GM19328 (cell line): ENCODE measurements at regions not wholly inside any gene's neighbourhood (a gene's known extent, or its start where the extent isn't known, plus 50 kb on each side); places are given as distances from the start of the nearest gene placed in this dataset.
"Not testable (repeated sequence)": the region's sequence is repeated elsewhere in the genome, so short reads cannot be mapped to it uniquely, and the experiment has no call there.

Source experiments
- ATAC-seq: cut with Tn5 transposase; IDR thresholded peaks from one replicate; pipeline ENCODE4 v1.9.1; 2021; ENCODE audit warnings: mild to moderate bottlenecking, moderate library complexity; ENCODE audit not compliant: unreplicated experiment

DNA sequence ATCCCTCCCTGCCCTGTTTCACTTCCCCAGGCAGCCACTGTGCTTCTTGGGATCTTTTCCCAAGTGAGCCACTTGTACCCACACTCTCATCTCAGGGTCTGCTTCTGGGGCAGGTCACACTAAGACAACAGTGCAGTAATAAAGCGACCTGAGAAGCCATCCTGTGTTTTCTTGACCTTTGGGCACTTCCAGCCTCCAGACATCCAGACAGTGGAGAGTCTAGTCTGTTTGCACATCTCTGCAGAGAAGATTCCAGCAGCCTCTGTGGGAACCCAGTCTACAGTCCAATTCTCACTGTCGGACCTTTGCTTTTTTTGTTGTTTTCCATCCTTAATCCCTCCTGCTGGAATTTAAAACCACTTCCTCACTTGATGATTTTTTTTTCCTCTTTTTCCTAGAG lies 50.3 kb upstream of the ATP6AP2 start:
- no peak for ATAC-seq

DNA sequence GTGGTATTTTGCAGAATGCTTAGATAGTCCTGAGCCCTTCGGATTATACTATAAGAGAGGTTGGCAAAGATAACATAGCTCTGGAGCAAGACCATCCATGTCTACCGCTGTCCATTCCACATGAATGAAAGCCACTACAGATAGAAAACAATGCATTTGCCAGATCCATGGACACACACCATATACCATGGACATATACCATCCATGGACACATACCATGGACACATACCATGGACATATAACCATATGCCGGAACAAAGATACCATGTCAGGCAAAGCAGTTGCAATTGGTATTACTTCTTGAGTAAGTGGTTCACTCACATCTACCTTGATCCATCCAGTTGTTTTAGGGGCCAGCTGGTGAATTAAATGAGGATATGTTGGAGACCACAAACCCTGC lies 53.2 kb upstream of the ATP6AP2 start:
- no peak for ATAC-seq

DNA sequence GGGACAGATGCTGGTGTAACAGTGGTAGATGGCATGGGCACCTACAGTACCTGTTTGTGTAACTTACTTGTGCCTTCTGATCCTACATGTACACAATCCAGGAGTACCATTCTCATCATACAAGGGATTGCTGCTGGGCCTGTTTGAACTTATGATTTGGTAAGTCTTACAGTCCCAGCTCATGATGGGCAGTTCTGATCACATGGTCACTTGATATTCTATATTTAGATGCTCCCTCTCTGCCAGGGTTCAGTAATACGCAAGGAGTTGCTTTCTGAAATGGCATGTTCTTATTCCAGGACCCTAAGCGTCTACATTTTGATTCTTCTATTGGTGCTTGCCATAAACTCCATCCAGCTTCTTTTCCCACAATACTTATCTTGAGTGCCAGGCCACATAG lies 54.4 kb upstream of the ATP6AP2 start:
- no peak for ATAC-seq

DNA sequence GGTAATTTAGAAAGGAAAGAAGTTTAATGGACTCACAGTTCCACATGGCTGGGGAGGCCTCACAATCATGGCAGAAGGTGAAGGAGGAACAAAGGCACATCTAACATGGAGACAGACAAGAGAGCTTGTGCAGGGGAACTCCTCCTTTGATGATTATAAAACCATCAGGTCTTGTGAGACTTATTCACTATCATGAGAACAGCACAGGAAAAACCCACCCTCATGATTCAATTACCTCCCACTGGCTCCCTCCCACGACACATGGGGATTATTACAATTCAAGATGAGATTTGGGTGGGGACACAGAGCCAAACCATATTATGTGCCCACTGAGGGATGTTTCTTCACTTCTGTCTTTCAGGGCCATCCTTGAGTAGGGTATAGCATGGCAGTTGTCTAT lies 54.9 kb upstream of the ATP6AP2 start:
- not testable (repeated sequence) for ATAC-seq

DNA sequence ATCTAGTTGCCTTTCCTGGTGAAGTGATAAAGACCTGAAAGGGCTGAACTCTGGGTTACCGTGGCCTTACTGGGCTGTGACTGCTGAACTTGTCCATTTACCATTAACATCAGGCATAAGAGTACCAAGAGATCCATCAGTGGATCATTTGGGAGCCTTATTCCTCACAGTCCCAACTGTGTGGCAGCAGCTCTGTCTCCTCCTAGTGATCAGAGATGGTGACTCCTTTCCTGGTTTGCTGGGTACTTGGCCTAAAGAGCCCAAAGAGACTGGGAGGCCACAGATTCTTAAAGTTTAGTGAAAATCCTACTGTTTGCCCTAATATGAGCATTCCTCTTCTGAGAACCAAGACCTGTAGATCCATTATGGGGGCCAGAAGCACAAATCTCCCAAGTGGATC lies 56.3 kb upstream of the ATP6AP2 start:
- ATAC-seq: no peak

DNA sequence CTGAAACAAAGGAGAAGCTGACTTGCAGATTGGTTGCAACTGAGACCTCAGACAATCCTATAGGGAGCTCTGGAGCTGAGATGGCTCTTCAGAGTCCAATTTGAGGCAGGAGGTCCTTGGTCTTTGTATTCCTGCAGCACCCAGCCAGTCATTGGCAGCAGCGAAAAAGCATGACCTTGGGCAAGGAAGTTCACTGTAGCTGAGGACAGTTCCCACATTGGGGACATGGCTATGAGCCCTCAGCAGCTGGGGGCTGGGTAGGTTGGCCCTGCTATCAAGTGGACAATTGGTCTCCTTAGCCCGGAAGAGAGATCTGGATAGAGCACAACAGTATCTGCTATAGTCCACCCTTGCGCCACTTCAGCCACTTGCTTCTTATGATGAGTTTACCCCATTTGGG lies 56.9 kb upstream of the ATP6AP2 start:
- no peak for ATAC-seq

DNA sequence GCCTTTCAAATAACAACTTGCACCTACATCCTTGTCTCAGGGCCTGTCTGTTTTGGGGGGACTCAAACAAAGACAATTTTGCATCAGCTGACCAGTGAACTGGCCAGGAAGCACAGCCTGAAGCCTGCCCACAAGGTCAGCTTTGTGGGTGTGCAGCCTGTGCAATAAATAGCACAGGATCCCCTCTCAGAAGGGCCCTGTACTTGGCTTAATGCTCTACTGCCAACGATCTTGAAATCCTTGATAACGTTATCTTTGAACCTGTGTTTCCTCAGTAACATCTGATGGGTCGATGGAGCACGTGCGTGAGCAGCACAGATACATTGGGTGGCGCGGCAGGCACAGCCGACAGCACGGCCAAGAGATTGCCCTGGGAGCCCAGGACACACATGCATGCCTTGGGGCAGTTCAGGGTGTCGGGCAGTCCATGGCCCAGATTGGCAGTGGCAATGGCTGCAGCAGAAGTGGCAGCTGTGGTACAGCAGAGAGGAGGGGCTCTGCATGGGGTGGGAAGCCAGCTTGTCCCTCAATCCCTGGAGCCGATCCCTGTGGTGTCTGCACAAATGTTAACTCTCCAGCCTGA lies 58.8 kb upstream of the ATP6AP2 start:
- ATAC-seq: no peak

DNA sequence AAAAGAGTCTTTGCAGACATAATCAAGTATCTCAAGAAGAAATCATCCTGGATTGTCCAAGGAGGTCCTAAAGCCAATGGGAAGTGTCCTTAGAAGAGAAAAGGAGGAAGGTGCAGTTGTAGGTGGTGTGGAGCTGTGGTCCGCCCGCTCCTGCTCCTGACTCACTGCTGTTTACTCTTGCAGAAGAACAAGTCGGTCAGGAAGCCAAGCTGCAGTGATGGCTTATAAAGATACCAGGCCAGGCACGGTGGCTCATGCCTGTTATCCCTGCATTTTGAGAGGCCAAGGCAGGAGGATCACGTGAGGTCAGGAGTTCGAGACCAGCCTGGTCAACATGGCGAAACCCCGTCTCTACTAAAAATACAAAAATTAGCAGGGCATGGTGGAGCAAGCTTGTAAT lies 66.4 kb upstream of the ATP6AP2 start:
- ATAC-seq: no peak

DNA sequence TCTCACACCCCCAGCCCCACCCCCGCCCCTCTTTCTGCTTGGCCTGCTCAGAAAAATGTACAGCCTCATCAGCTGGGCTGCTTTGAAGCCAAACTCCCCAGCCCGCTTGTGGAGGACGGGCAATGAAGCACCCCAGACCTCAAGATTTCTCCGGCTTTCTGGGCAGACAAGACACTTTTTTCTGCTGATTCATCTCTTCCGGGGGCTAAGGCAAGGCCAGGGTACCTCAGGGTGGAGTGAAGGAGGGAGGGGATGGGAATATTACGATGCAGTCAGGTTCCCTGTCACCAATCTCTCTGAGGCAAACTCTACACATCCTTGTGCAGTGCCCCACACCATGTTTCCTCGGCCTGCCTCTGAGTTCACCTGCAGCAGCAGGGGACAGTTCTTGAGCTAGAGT lies 66.9 kb upstream of the ATP6AP2 start:
- ATAC-seq: no peak

DNA sequence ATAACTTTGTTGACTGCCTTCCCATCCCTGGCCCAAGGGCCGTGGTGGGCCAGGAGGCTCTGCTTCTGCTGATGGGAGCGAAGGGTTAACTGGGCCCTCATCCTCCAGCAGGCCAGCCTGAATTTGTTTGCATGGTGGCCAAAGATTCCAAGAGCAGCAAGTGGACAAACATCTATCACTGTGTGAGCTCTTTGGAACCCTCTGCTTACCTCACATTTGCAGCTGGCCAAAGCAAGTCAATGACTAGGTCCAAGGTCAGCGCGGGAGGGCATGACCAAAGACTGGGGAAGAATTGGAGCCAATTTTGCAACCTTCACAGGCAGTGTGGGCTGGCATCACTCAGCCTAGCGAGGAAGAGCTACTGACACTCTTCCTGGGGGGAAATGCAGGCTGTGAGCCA lies 67.8 kb upstream of the ATP6AP2 start:
- ATAC-seq: no peak

DNA sequence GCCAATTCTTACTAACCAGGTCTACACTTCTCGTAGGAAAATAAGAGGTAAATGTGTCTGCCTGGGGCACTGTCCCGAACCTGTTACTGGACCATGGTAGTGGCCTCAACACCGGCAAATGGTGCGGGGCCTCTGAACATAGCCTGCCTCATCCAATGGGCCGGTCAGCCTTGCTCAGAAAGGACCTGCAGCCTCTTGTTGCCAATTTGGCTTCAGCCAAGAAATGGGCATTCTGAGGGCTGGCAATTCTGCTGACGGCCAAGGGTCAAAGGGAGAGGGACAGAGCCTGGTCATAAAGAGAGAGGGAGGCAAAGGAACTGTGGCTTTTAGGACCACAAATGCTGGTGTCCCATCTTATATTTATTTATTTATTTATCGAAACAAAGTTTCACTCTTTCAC lies 69.5 kb upstream of the ATP6AP2 start:
- no peak for ATAC-seq

DNA sequence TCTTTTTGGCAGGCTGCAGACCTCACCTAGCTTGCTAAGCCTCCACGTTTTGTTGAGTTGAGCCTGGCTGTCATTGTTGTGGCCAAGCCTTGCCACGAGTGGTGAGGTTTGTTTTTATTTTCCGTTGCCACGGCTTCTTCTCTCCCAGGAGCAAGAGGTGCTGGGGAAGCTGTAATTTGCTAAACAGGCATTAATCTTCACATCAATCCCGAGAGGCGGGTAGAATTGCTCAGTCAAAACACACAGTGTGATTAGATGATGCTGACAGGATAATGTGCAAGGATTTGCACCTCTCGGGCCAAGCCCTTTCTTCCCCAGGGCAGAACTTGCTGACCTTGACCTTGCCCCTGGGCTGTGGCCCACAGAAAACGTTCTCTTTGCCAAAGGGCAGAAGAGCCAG lies 72.2 kb upstream of the ATP6AP2 start:
- no peak for ATAC-seq

DNA sequence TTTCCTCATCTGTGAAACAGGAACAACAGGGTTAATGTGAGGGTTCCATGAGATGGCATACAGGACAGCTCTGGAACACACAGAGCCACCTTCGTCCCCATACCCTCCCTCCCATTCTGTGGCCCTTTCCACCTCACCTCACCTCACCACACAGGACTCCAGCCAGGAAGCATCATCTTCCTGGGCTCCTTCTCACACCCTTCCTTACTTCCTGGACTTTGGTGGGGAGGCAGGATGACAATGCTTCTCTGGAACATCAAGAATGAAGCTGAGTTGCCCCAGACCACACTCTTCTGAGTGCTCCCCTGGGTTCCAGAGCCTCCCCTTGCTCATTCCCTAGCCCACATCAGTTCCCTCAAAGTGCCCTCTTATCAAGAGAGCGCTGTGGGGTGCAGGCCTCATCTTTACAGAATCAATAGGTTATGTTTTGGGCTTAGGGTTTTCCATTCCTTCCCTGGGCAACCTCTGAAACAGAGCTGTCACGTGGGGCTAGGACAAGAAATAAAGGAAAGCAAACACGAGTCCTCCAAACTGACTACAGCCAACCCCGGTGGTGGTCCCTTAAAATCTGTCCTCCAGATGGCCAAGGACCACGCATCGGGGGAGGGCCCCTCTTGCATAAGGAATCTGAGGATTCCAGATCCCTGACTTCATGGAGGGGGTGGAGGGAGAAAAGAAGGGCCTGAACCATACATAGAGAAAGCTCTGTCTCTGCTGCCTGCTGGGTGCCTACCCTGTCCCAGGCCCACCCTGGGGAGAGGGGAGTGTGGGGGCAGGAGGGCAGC lies 74.4 kb upstream of the ATP6AP2 start:
- ATAC-seq: no peak

DNA sequence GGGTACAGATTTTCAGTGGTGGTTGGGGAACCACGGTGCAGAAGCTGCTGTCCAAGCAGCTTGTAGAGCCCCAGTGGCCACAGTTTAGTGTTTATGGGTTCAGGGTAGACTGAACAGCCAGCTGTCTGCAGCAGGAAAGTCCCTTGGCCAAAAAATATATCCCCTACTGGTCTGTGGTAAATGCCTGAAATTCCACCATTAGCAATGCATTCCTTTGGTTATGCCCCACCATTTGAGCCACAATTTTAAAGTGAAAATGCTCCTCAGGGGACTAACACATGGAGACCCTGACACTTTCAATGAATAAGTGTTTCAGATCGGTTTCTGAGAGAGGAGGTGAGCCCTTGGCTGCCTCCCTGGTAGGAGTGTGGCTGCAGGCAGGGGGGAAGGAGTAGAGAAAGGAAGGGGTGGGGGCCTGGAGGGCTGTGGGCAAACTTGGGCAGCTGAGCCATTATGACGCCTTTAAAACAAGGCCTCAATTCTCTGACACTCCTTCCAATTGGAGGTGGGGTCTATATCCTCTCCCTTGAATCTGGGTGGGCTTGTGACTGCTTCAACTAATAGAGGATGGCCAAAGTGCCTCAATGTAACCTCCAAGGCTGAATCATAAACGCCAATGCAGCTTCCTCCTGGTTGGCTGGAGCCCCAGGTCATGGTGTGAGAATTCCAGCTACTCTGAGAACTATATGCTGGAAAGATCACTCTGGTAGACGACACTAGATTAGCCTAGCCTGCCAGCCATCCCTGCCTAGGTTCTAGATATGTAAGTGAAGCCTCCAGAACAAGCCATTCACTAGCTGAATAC lies 75.8 kb upstream of the ATP6AP2 start:
- no peak for ATAC-seq

DNA sequence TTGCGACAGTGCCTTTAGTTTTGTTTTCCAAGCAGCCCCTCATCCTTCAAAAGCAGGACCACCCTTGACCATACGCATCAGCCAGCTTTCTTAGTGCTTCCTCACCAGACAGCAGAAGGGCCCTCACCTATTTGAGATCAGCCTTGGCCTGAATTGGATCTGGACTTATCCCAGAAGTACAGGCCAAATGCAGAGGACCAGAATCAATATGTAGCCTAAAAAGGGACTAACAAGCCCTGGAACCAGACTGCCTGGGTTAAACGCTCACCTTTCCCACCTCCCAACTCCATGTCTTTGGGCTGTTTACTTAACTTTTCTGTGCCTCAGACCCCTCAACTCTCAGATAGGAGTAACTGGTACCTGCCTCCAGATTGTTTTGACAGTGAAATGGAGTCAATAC lies 77.7 kb upstream of the ATP6AP2 start:
- ATAC-seq: no peak

DNA sequence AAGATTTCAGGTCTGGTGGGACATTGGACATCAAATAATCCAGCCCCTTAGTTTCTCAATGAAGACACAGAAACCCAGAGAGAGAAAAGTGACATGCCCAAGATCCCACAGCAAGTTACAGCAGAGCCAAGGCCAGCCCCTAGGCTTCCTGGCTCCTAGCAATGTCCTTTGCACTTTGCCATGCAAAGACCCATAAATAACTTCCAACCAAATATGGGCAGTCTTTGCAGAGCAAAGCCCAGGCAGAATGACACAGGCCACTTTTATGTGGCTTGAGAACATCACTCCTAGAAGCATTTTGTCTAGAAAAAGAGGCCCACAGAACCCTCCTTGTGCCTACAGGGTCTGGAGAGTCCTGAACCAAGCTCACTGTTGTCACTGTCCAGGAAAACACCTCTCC lies 78.1 kb upstream of the ATP6AP2 start:
- ATAC-seq: no peak

DNA sequence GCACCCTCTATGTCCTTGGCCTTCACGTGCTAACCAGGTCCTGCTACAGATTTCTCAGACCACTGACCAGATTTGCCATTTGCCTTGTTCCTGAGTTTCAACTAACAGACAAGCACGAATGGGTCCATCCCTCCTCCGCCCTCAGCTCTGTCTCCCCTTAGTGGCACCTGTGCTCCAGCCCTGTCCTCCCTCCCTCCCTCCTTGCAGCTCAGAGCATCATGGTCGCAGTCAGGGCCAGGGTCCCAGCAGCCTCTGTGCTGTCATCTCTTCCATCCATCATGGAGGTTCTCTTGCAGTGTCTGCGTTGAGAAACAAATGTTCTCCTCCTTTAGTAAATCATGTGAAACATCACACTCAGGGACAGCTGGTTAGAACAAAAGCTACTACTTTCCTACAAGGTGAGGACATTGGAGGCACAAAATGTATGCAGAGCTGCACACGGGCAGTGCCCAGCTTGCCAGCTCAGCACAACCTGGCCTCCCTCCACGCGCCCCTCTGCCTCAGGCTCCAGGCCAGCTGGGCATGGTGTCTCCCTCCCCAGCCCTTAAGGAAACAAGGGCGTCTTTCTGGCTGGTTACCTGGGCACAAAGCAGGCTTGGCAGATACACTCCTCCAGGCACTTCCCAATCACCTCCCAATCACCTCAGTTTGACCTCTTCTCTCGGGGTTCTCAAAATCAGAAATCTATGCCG lies 79.5 kb upstream of the ATP6AP2 start:
- no peak for ATAC-seq

DNA sequence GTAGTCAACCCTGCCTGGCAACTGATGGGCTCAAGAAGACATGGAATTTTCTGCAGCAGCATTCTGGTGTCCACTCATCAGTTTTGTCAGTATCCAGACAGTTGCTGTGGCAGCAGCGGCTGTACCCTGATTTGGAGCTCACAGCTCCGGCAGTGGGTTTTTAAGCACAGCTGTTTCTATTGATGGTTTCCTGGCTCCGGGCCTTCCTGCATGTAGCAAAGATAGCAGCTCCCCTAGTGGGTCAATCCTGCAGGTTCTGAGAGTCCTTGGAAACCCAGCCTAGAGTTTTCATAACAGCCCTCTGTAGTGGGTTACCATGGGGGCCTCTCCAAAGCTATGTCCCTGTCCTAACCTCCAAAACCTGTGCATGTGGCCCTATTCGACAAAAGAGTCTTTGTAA lies 84.0 kb upstream of the ATP6AP2 start:
- no peak for ATAC-seq

DNA sequence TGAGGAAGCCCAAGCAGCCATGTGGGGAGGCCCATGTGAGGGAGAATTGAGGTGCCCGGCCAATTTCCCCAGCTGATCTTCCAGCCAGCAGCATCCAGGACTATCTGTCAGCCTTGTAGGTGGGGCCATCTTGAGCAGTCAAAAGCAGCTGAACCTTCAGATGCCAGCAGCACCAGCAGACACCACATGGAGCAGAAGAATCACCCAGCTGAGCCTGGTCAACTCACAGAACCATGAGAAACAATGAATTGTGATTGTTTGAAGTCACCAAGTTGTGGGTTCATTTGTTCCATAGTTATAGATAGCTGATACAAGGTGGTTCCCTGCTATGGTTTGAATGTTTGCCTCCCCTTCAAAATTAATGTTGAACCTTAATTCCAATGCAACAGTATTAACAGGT lies 85.1 kb upstream of the ATP6AP2 start:
- no peak for ATAC-seq

DNA sequence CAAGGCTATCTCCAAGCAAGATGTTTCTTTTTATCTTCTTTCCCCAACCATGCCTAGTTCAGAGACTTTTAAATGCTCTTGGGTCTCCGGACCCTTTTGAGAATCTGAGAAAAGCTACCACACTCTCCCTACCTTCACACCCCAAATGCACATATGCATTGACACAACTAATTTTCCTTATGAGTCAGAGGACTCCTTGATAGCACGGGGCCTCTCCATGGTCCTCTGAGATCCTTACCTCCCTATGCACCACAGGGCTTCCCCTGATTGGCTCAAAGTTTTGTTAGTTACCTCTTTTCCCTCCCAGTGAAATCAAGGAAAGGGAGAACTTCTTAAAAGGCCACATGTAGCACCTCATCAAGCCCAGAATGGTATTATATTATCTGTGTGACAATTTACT lies 86.8 kb upstream of the ATP6AP2 start:
- ATAC-seq: no peak

DNA sequence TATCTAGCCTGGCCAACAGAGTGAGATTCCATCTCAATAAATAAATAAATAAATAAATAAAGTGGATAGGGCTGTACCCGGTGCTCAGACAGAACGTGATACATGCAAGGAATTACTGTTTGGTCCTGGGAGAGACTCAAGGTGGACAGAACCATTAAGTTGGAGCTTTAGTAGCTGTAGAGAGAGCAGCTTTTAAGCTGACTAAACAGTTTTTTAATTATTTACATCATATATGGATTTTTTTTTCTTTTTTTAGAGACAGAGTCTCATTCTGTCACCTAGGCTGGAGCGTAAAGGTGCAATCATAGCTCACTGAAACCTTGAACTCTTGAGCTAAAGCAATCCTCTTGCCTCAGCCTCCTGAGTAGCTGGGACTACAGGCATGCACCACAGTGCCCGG lies 92.5 kb upstream of the ATP6AP2 start:
- no peak for ATAC-seq

DNA sequence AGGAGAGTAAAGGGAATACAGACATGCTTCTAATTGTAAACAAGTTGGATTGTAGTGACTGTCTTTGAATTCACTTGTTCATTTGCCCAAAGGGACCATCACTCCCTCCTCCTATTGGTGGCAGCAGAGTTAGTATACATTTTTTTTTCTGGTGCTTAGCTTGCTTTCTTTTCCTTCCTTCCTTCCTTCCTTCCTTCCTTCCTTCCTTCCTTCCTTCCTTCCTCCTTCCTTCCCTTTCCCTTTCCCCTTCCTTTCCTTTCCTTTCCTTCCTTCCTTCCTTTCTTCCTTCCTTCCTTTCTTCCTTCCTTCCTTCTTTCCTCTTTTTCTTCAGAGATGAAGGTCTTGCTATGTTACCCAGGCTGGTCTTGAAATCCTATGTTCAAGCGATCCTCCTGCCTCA lies 94.8 kb upstream of the ATP6AP2 start:
- ATAC-seq: no peak
